Spleen (tissue), 11 donors: ENCODE measurements at regions not wholly inside any gene's neighbourhood (a gene's known extent, or its start where the extent isn't known, plus 50 kb on each side); places are given as distances from the start of the nearest gene placed in this dataset.

ENCODE experiments used
- DNase-seq: peaks from one replicate; pipeline ENCODE4 v3.0.0-alpha.2; 2020
- H3K27ac ChIP-seq, 8 donors: fragments of 200-600 bp; sonication (generic) in 7 of 8; 1 replicate in 4 of 8; 2 replicates in 4 of 8; pipeline versions ENCODE4 v1.5.0 to v1.8.0; 2016 to 2021; ENCODE audit warnings: inconsistent platforms in 4 of 8, mild to moderate bottlenecking in 4 of 8, moderate library complexity in 1 of 8
- H3K27me3 ChIP-seq, 7 donors: fragments of 200-600 bp; sonication (generic) in 6 of 7; replicated peaks in 1 of 7; 1 replicate in 4 of 7; 2 replicates in 3 of 7; pipeline versions ENCODE4 v1.5.0 to v1.8.0; 2016 to 2021; ENCODE audit warnings: inconsistent platforms in 3 of 7, mild to moderate bottlenecking in 1 of 7
- H3K36me3 ChIP-seq, 6 donors: fragments of 200-600 bp; sonication (generic) in 5 of 6; 1 replicate in 4 of 6; 2 replicates in 2 of 6; pipeline versions ENCODE4 v1.5.0 to v1.8.0; 2016 to 2021; ENCODE audit warnings: inconsistent platforms in 2 of 6
- H3K4me1 ChIP-seq, 6 donors: fragments of 200-600 bp; sonication (generic) in 5 of 6; 1 replicate in 3 of 6; 2 replicates in 3 of 6; pipeline versions ENCODE4 v1.5.0 to v1.8.0; 2016 to 2021; ENCODE audit warnings: inconsistent platforms in 3 of 6
- H3K4me3 ChIP-seq, 8 donors: fragments of 200-600 bp; sonication (generic) in 7 of 8; 1 replicate in 4 of 8; 2 replicates in 4 of 8; pipeline versions ENCODE4 v1.5.0 to v1.8.0; 2016 to 2021; ENCODE audit warnings: inconsistent platforms in 4 of 8, mild to moderate bottlenecking in 4 of 8, moderate library complexity in 2 of 8
- H3K9me3 ChIP-seq, 8 donors: fragments of 200-600 bp; sonication (generic) in 7 of 8; 1 replicate in 4 of 8; 2 replicates in 4 of 8; pipeline versions ENCODE4 v1.5.0 to v1.8.0; 2016 to 2021; ENCODE audit warnings: inconsistent platforms in 4 of 8
- CTCF ChIP-seq, 11 experiments: fragments of 200-600 bp in 7 of 11; fragments of 450-650 bp in 4 of 11; sonication (generic) in 4 of 11; IDR thresholded peaks in 8 of 11; conservative IDR thresholded peaks in 3 of 11; 1 replicate in 7 of 11; 2 replicates in 4 of 11; pipeline versions ENCODE4 v1.4.0 to v1.8.0; 2016 to 2021; ENCODE audit warnings: antibody characterized with exemption in 11 of 11, inconsistent platforms in 4 of 11, mild to moderate bottlenecking in 1 of 11
- POLR2A ChIP-seq, 3 donors: fragments of 450-650 bp; IDR thresholded peaks; one replicate each; pipeline ENCODE4 v1.5.1; 2017; ENCODE audit warnings: antibody characterized with exemption in 3 of 3, mild to moderate bottlenecking in 1 of 3
- POLR2AphosphoS5 ChIP-seq, 3 donors: sonication (generic); formaldehyde crosslinking; IDR thresholded peaks; one replicate each; pipeline ENCODE4 v1.5.1; 2017; ENCODE audit warnings: antibody characterized with exemption in 3 of 3
- WGBS, 5 donors: extraction: QIAGEN DNeasy Blood & Tissue Kit in 3 of 5; methylation state at CpG; one replicate each; pipeline versions ENCODE4 v1.1.5 to v1.1.7; 2013 to 2018; 5-methylcytosine and 5-hydroxymethylcytosine counted together
- intact Hi-C: fragments of 100-400 bp; cut with DNase I; formaldehyde crosslinking; loops from one replicate; pipeline ENCODE4 v1.15.0; 2023; ENCODE audit warnings: low total_unique reads
- donor health status: healthy with polysubstance abuse.
- donor health status: DM: no; HTN: no; CAD: no; lungs with moderate emphysema.
- donor health status: DM: no; HTN: no; CAD: no.
- donor health status: Bipolar disorder and iron deficiency.
- donor health status: healthy.
- donor health status: DM: no; HTN: no; CAD: no.
- donor health status: DM: yes; HTN: yes; CAD: no.

GRCh38 chr6:84514089-84514971 is 250.1 kb downstream of the TBX18 start:
- DNase-seq: no peak
- Histone ChIP-seq H3K27ac (no peak overlapping the region), H3K36me3 (no peaks in the 10 kb centered on the region), H3K27me3 (no peaks in the 10 kb centered on the region), H3K4me1 (no peaks in the 10 kb centered on the region), H3K9me3 (no peaks in the 10 kb centered on the region), H3K4me3 (no peak overlapping the region)
- WGBS, 5 donors: 79 to 89% (median 83%) methylated on average over 5 of the region's 5 CpGs
- no peak for TF ChIP-seq POLR2AphosphoS5 (IDR thresholded peaks at IDR 0.05)
- no peak for TF ChIP-seq CTCF (IDR thresholded peaks at IDR 0.05 in 8 of 11, conservative IDR thresholded peaks at IDR 0.05 in 3 of 11)
- intact Hi-C loops: no loop called here

- WGBS, 5 donors: 75 to 81% (median 76%) methylated on average over 2 of the region's 2 CpGs
- no peak for TF ChIP-seq POLR2A (IDR thresholded peaks at IDR 0.05)
- no peak for TF ChIP-seq POLR2AphosphoS5 (IDR thresholded peaks at IDR 0.05)
- TF ChIP-seq CTCF (IDR thresholded peaks at IDR 0.05 in 8 of 11, conservative IDR thresholded peaks at IDR 0.05 in 3 of 11): no peak
- Histone ChIP-seq H3K4me3 (no peak overlapping the region), H3K9me3 (no peaks in the 10 kb centered on the region), H3K36me3 (no peaks in the 10 kb centered on the region), H3K4me1 (no peaks in the 10 kb centered on the region), H3K27me3 (no peaks in the 10 kb centered on the region), H3K27ac (no peak overlapping the region)
- no peak for DNase-seq
- intact Hi-C loops: no loop called here
These were observed 252.0 kb downstream of the TBX18 start for GRCh38 chr6:84512391-84512790.

- no peaks in the 10 kb centered on the region for H3K9me3 ChIP-seq
- no peak for DNase-seq
- no peak for TF ChIP-seq CTCF (IDR thresholded peaks at IDR 0.05 in 8 of 11, conservative IDR thresholded peaks at IDR 0.05 in 3 of 11)
- TF ChIP-seq POLR2AphosphoS5 (IDR thresholded peaks at IDR 0.05): no peak
- TF ChIP-seq POLR2A (IDR thresholded peaks at IDR 0.05): no peak
- intact Hi-C loops: no loop called here
- 53 to 86% (median 75%) methylated on average over 3 of the region's 3 CpGs for WGBS, 5 donors
- no peak overlapping the region for H3K27ac ChIP-seq
- no peaks in the 10 kb centered on the region for H3K27me3 ChIP-seq
- no peaks in the 10 kb centered on the region for H3K4me1 ChIP-seq
- no peak overlapping the region for H3K4me3 ChIP-seq
- H3K36me3 ChIP-seq: no peaks in the 10 kb centered on the region
These were observed 252.5 kb downstream of the TBX18 start for GRCh38 chr6:84511929-84512328.

- intact Hi-C loops: no loop called here
- no peak for DNase-seq
- TF ChIP-seq POLR2AphosphoS5 (IDR thresholded peaks at IDR 0.05) (no peak), CTCF (IDR thresholded peaks at IDR 0.05 in 8 of 11, conservative IDR thresholded peaks at IDR 0.05 in 3 of 11) (no peak), POLR2A (IDR thresholded peaks at IDR 0.05) (no peak)
- H3K9me3 ChIP-seq: peaks cover 0 to 7% (median 4%) of the 10 kb centered on the region in 8 donors
- no peaks in the 10 kb centered on the region for H3K27me3 ChIP-seq
- H3K36me3 ChIP-seq: no peaks in the 10 kb centered on the region
- H3K4me3 ChIP-seq: no peak overlapping the region
- no peak overlapping the region for H3K27ac ChIP-seq
- no peaks in the 10 kb centered on the region for H3K4me1 ChIP-seq
These were observed 255.4 kb downstream of the TBX18 start for GRCh38 chr6:84508981-84509380.
